NCI-H526 (cell line): ENCODE measurements at regions not wholly inside any gene's neighbourhood (a gene's known extent, or its start where the extent isn't known, plus 50 kb on each side); places are given as distances from the start of the nearest gene placed in this dataset.
"Not testable (repeated sequence)": the region's sequence is repeated elsewhere in the genome, so short reads cannot be mapped to it uniquely, and the experiment has no call there.

Source experiments
- DNase-seq, 2 experiments: peaks; one replicate each; lab custom pipeline; 2025; lab: John Stamatoyannopoulos, UW

DNA sequence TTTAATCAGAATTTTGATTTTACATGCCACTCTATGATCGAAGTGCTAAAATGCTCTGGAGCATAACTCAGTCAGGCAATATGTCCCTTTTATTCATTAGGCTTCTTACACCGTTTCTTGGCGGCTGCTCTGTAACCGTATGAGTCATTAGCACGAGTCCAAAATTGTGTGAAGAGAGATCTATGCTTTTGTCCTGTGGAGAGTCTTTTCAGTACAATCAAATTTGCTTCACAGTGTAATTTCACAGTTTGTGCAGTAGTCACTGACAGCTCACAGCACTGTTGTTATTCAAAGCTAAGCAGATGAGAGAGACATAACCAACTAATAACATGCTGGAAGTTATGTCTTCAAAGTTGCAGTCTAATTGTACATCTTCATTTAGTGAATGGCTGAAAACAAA, 167.8 kb downstream of the PCDH10 start:
- no peak for DNase-seq

DNA sequence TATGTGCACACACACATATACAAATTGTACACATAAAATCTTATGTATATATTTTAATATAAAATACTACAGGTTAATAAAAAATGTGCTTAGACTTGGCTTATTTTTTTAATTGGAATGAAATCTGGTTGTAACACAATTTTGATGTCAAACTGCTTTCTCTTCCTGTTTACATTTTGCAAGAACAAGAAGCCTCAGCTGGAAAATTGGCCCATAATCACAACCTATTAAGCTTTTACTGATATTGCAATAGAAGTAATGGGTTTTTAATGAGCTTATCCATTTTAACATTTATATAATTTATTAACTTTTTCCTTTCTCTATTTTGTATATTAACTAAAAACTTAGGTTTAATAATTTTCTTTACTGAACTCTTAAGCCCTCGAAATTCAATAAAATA, 165.9 kb downstream of the PCDH10 start:
- no peak for DNase-seq

DNA sequence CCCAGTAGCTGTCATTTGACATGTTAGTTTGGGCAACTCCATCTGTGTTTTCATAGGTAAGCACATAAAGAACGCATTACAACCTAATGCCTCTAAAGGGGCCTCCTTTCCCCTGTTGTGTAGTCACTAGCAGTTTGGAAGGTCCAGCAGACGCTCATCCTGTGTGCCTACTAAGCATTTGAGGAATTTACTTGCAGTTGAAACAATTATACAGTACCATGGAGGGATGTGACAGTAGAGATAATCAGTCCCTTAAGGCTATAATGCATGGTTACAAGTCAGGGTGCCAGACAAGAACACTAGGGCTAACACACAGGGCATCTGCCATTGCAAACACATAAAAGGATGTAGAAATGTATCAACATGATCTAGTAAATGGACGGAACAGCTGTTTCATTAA, 138.3 kb downstream of the PCDH10 start:
- DNase-seq = no peak

DNA sequence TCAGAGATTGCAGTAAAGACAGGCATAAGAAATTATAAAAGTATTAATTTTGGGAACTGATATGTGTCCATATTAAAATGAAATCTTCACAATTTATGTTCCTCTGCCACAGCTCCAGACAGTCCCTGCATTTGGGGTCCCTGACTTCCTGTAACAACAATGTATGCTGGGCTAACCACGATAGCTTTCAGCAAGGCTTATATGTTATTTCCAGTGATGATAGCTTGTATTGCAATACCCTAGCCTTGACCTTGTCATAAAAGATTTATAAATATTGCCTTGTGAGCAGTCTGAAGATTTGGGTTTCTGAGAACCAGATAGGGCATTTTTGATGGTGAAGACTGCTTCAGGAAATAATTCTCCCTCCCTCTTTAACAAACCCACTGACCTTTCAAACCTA, 129.5 kb downstream of the PCDH10 start:
- DNase-seq = no peak

DNA sequence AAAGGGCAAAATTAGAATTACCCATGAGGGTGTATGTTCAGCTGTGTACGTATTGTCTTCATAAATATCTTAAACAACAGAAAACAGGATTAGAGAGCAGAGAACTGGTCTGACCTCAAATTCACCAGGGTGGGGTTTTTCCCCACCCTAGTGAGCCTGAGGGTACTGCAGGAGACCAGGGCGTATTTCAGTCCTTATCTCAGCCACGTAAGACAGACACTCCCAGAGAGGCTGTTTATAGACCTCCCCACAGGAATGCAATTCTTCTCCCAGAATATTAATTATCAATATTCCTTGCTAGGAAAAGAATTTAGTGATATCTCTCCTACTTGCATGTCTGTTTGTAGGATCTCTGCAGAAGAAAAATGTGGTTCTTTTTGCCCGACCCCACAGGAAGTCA, 128.8 kb downstream of the PCDH10 start:
- not testable (repeated sequence) for DNase-seq

DNA sequence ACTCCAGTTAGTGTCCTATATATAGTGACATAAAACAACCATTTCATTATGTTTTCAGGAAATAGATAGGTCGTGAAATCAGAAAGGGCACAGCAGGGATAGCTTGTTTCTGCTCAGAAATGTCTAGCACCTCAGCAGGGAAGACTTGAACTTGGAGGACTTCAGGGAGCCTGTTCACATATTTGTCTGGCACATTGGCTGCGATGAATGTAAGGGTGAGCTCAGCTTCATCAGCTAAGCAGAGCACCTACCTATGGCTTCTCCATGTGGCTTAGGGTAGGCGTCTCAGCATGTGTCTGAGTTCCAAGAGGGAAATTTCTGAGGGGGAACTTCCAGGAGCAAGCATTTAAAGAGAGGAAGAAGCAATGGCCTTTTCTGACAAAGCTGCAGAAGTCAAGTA, 126.2 kb downstream of the PCDH10 start:
- DNase-seq = no peak

DNA sequence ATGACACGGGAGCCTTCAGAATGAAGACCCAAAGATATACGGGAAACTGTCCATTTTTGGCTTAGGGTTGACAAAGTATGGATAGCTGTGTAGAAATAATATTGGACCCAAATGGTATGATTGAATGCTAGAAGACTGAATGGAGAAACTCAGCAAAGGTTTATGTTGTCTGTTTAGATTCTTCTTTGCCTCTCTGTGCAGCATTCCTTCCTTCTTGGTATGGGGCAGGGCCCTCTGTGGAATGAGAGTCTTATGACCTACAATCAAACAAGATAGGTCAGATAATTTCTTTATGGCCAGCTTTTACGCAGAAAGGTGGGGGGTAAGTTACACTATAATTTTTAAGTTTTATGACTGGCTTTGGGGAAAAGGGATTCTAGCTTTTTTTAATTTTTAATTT, 124.3 kb downstream of the PCDH10 start:
- DNase-seq = no peak

DNA sequence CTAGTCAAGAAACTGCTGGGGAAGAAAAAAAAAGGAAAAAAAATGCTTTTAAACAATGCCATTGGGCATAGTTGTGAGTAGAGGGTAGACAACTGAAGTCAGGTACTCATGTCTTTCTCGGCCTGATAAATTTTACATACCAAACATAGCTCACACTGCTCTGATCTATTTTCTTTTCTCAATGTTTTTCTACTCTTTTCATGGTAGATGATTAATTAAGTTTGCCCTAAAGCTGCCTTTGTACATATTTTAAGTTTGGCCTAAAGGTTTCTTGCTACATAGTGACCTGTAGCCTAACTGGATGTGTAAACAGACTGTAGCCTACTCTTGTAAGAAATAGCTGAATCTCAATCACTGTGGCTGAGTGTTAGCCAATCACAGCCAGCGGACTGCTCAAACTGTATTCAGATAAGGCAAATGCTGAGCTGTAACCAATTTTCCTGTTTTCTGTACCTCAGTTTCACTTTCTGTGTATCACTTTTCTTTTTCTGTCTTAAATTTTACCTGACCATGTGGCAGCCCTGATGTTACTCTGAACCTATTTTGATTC, 121.0 kb downstream of the PCDH10 start:
- no peak for DNase-seq

DNA sequence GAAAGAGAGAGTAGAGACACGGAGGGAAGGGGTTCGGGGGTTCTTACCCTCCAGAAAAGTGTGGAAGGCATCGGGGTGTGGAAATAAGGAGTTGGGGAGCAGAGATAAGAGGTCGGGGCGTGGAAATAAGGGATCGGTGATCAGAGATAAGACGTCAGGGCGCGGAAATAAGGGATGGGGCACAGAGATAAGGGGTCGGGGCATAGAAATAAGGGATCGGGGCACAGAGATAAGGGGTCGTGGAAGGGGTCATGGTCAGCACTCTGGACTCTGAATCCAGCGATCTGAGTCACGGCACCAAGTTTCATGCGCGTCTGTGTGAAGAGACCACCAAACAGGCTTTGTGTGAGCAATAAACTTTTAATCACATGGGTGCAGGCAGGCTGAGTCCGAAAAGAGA, 119.1 kb downstream of the PCDH10 start:
- DNase-seq = no peak

DNA sequence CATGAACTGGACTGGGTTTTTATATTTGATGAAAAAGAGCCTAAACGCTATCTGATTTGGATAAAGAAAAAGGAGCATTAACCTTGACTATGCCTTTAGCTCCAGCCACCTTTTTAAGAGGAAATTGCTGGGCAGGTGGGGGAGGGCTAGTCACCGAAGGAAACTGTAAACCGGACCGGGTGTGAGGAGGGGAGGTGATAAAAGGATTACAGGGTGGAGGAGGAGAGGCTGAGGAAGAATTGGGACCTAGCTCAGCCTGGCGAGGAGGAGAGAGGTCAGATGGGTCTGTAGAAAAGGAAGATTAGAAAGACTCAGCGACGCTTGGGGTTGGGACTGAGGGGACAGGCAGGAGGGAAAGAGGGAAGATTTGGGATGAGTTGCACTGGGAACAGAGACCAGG, 118.4 kb downstream of the PCDH10 start:
- DNase-seq = not testable (repeated sequence)

DNA sequence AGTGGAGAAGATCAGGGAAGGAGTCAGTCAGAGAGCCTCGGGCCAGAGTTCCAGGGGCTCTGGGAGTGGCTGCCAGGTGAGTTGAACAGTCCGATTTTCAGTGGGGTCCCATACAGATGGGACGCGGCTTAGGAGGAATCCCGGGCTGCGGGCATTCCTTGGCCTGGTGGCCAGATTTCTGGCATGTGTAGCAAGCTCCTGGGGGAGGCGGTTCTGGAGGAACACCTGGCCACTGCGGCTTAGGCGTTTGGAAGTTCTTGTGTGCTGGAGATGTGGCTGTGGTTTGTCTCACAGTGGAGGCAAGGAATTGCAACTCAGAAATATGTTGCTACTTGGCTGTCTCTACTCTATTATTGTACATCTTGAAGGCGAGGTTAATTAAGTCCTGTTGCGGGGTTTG, 117.9 kb downstream of the PCDH10 start:
- DNase-seq = not testable (repeated sequence)

DNA sequence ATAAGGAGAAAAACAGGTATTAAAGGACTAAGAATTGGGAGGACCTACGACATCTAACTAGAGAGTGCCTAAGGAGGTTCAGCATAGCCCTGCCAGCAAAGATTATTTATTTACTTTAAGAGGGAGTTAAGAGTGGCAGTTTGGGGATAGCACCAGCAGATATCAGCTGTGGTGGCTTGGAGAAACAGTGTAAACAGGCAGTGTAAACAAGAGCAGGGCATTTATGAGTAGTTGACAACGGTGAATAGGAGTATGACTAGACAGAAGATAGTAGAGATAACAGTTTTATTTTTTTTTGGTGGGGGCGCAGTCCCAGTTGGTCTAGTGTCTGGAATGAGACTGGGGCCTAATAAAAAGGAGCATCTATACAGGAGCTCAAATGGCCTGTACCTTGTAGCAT, 115.2 kb downstream of the PCDH10 start:
- not testable (repeated sequence) for DNase-seq

DNA sequence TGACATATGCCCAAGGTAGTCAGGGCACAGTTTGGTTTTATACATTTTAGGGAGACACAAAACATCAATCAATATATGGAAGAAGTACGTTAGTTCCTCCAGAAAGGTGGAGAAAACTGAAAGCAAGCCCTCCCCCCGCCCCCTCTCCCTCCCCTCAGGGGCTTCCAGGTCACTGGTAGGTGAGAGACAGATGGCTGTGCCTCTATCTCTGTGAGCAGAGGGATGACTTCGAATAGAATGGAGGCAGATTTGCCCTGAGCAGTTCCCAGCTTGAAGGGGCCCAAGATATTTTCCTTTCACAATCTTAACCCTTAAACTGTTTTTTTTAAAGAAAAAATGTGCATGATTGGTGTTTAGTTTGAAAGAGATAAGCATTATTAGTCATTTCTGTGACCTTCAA, 114.0 kb downstream of the PCDH10 start:
- DNase-seq = no peak

DNA sequence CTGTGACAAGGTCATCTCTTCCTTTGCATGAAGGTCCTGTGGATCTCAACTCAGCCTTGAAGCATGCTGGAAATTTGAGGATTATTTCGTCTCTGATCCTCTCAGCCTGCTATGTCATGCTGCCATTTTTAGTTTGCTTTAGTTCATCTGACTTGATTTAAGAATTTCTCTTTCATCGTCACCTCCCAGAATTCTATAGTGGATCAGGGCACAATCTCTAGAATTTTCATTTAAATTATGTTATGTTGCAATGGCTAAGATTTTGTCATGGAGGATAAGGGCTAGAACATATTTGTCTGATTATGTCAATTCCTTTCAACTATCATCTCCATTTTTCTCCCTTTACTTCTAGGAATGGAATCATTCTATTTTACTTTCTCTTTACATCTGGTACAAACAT, 98.8 kb downstream of the PCDH10 start:
- no peak for DNase-seq

DNA sequence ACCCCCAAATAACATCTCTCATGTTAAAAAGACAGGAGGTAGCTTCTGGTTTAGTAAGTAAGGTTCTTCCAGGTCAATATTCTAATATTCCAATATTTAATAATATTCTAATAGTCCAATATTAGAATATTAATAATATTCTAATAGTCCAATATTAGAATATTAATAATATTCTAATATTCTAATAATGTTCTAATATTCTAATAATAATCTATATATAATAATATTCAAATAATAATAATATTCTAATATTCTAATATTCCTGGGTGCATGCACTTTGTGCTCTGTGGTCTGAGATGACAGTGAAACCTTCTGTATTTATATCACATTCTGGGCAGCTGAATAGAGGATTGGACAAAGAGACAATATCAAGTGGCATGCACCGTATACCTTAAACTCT, 96.1 kb downstream of the PCDH10 start:
- DNase-seq = no peak
